ENCODE measurements at regions not wholly inside any gene's neighbourhood (a gene's known extent, or its start where the extent isn't known, plus 50 kb on each side); places are given as distances from the start of the nearest gene placed in this dataset.

- no peaks in the 10 kb centered on the region for H3K36me3 ChIP-seq
- H3K27ac ChIP-seq: no peak overlapping the region
- intact Hi-C loops (cut with DNase I; ENCODE audit: low total_unique reads): no loop called here
- no peaks in the 10 kb centered on the region for H3K9me3 ChIP-seq
- H3K4me1 ChIP-seq: peaks cover 0 to 14% (median 2%) of the 10 kb centered on the region in 6 donors
- TF ChIP-seq POLR2AphosphoS5 (IDR thresholded peaks at IDR 0.05) (no peak), POLR2A (IDR thresholded peaks at IDR 0.05) (no peak), CTCF (IDR thresholded peaks at IDR 0.05 in 8 of 11, conservative IDR thresholded peaks at IDR 0.05 in 3 of 11) (no peak)
- H3K4me3 ChIP-seq: no peak overlapping the region
- no peak for DNase-seq
- peaks cover 0 to 9% (median 0%) of the 10 kb centered on the region in 7 donors for H3K27me3 ChIP-seq (replicated peaks in 1 of 7)
- 76 to 83% (median 80%) methylated on average over 5 of the region's 5 CpGs for WGBS, 5 donors
These were observed 83.8 kb upstream of the WASF3 start for GRCh38 chr13:26473571-26474230.

- intact Hi-C loops (cut with DNase I; ENCODE audit: low total_unique reads): no loop called here
- Histone ChIP-seq H3K36me3 (no peaks in the 10 kb centered on the region), H3K27ac (no peak overlapping the region), H3K4me3 (no peak overlapping the region), H3K4me1 (peaks cover 0 to 14% (median 2%) of the 10 kb centered on the region in 6 donors), H3K9me3 (no peaks in the 10 kb centered on the region), H3K27me3 (replicated peaks in 1 of 7) (peaks cover 0 to 9% (median 0%) of the 10 kb centered on the region in 7 donors)
- DNase-seq: no peak
- 79 to 87% (median 82%) methylated on average over 11 of the region's 11 CpGs for WGBS, 5 donors
- TF ChIP-seq POLR2A (IDR thresholded peaks at IDR 0.05): no peak
These were observed 83.2 kb upstream of the WASF3 start for GRCh38 chr13:26474286-26474685.

GRCh38 chr13:26475176-26476110, 82.0 kb upstream of the WASF3 start:
- peak overlapping the region in 3 of 8 donors; percentile 26 to 57 (median 56) for H3K27ac ChIP-seq
- TF ChIP-seq POLR2A (IDR thresholded peaks at IDR 0.05) (no peak), CTCF (IDR thresholded peaks at IDR 0.05 in 8 of 11, conservative IDR thresholded peaks at IDR 0.05 in 3 of 11) (no peak), POLR2AphosphoS5 (IDR thresholded peaks at IDR 0.05) (no peak)

DNA sequence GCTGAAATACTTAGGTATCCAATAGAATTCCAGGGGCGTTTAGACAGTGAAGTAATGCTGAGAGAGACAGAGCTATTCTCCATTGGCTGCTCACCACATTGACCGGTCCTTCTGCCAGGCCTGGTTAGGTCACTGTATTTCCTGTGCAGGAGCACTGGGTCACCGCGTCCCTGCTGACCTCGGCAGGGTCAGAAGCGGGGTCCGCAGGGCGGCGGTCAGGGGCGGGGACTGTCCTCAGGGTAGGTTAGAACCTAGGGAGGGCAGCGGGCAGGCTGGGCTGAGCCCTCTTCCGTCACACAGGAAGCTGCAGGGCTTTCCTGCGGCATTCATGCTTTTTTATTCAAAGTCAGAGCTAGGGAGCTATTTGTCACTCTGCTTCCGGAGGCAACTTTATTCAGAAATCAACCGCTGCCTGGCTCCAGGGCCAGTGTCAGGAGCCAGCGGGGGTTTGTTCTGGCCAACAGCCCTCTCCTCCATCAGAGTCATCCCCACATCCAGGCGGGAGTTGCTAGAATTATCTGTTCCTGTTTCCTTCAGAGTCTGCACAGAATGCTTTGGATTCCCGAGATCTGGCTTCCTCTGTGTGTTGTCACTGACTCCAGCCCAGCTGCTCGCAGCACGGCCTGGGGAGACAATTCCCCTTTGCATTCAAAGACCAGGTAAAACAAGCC, 81.2 kb upstream of the WASF3 start:
- WGBS, 5 donors: 3 to 5% (median 4%) methylated on average over 16 to 20 of the region's 20 CpGs; no CpG with 5 or more reads in 1 of the 5 donors

More at GRCh38 chr13:26475176-26476110, 82.0 kb upstream of the WASF3 start:
- intact Hi-C loops (cut with DNase I; ENCODE audit: low total_unique reads): no loop called here
- Histone ChIP-seq H3K4me1 (peaks cover 0 to 14% (median 2%) of the 10 kb centered on the region in 6 donors), H3K36me3 (no peaks in the 10 kb centered on the region), H3K9me3 (no peaks in the 10 kb centered on the region), H3K27me3 (replicated peaks in 1 of 7) (peaks cover 0 to 9% (median 0%) of the 10 kb centered on the region in 7 donors), H3K4me3 (no peak overlapping the region)
- DNase-seq: no peak
- 66 to 72% (median 70%) methylated on average over 11 to 15 of the region's 15 CpGs for WGBS, 5 donors

More for the DNA sequence above, 81.2 kb upstream of the WASF3 start:
- Histone ChIP-seq H3K27me3 (replicated peaks in 1 of 7) (peaks cover 0 to 9% (median 0%) of the 10 kb centered on the region in 7 donors), H3K4me1 (peaks cover 0 to 14% (median 2%) of the 10 kb centered on the region in 6 donors), H3K27ac (peak overlapping the region in 4 of 8 donors; percentile 26 to 57 (median 48)), H3K9me3 (no peaks in the 10 kb centered on the region), H3K4me3 (no peak overlapping the region), H3K36me3 (no peaks in the 10 kb centered on the region)
- TF ChIP-seq POLR2AphosphoS5 (IDR thresholded peaks at IDR 0.05): peak in 1 of 3 donors; percentile 79
- TF ChIP-seq CTCF (IDR thresholded peaks at IDR 0.05 in 8 of 11, conservative IDR thresholded peaks at IDR 0.05 in 3 of 11): no peak
- no peak for TF ChIP-seq POLR2A (IDR thresholded peaks at IDR 0.05)
- intact Hi-C loops (cut with DNase I; ENCODE audit: low total_unique reads): no loop called here
- no peak for DNase-seq
